OCI-LY1 (cell line): ENCODE measurements at regions not wholly inside any gene's neighbourhood (a gene's known extent, or its start where the extent isn't known, plus 50 kb on each side); places are given as distances from the start of the nearest gene placed in this dataset.

Experiments used
- H2AFZ ChIP-seq: fragments of 200-600 bp; sonication (generic), shearing (Covaris generic); 2 replicates; pipeline ENCODE4 v1.6.0; 2014; ENCODE audit warnings: antibody characterized with exemption, mild to moderate bottlenecking, low read length
- H3F3A ChIP-seq: fragments of 200-600 bp; sonication (generic), shearing (Covaris generic); 2 replicates; pipeline ENCODE4 v1.6.0; 2014; ENCODE audit warnings: mild to moderate bottlenecking, antibody characterized with exemption, low read length, moderate library complexity; ENCODE audit not compliant: insufficient read depth
- H3K27ac ChIP-seq: fragments of 200-600 bp; sonication (generic); 2 replicates; pipeline ENCODE4 v1.5.1; 2014; ENCODE audit warnings: low read length, mixed run types, mild to moderate bottlenecking, low read depth; ENCODE audit not compliant: poor library complexity, severe bottlenecking
- H3K27me3 ChIP-seq: fragments of 200-600 bp; sonication (generic); 2 replicates; pipeline ENCODE4 v1.6.0; 2014; ENCODE audit warnings: antibody characterized with exemption, mild to moderate bottlenecking, low read length, moderate library complexity; ENCODE audit not compliant: insufficient read depth
- H3K36me3 ChIP-seq: fragments of 200-600 bp; sonication (generic); 2 replicates; pipeline ENCODE4 v1.6.1; 2014; ENCODE audit warnings: mild to moderate bottlenecking, antibody characterized with exemption, low read length, moderate library complexity, mixed read lengths; ENCODE audit not compliant: insufficient read depth
- H3K4me1 ChIP-seq: fragments of 200-600 bp; sonication (generic); 2 replicates; pipeline ENCODE4 v1.5.1; 2014; ENCODE audit warnings: mild to moderate bottlenecking, low read length, moderate library complexity; ENCODE audit not compliant: insufficient read depth, severe bottlenecking
- H3K4me2 ChIP-seq: fragments of 200-600 bp; sonication (generic), shearing (Covaris generic); 2 replicates; pipeline ENCODE4 v1.6.1; 2014; ENCODE audit warnings: low read length
- H3K4me3 ChIP-seq: fragments of 200-600 bp; sonication (generic); 2 replicates; pipeline ENCODE4 v1.5.1; 2014; ENCODE audit warnings: low read length, low read depth, mild to moderate bottlenecking, mixed read lengths; ENCODE audit not compliant: poor library complexity, severe bottlenecking
- H3K79me2 ChIP-seq: fragments of 200-600 bp; shearing (Covaris generic); 2 replicates; pipeline ENCODE4 v1.6.1; 2016; ENCODE audit warnings: mixed run types, low read length, mixed read lengths; ENCODE audit not compliant: insufficient read depth
- H3K9ac ChIP-seq: fragments of 200-600 bp; sonication (generic), shearing (Covaris generic); 2 replicates; pipeline ENCODE4 v1.6.1; 2014; ENCODE audit warnings: mild to moderate bottlenecking, low read length, mixed read lengths
- H3K9me2 ChIP-seq: fragments of 200-600 bp; sonication (generic), shearing (Covaris generic); 2 replicates; pipeline ENCODE4 v1.6.1; 2014; ENCODE audit warnings: low read depth, mild to moderate bottlenecking, low read length, mixed read lengths
- H3K9me3 ChIP-seq: fragments of 200-600 bp; shearing (Covaris generic); 2 replicates; pipeline ENCODE4 v1.6.1; 2014; ENCODE audit warnings: low read length, mixed read lengths
- H4K20me1 ChIP-seq: fragments of 200-600 bp; sonication (generic), shearing (Covaris generic); 2 replicates; pipeline ENCODE4 v1.6.0; 2016; ENCODE audit warnings: mild to moderate bottlenecking, low read length; ENCODE audit not compliant: insufficient read depth
- CTCF ChIP-seq: fragments of 200-600 bp; sonication (generic), shearing (Covaris generic); IDR thresholded peaks from 2 replicates; pipeline ENCODE4 v1.5.1; 2017; ENCODE audit warnings: mild to moderate bottlenecking, antibody characterized with exemption, low read length, moderate library complexity, mixed read lengths
- EZH2 ChIP-seq: fragments of 200-600 bp; sonication (generic), shearing (Covaris generic); IDR thresholded peaks from 2 replicates; pipeline ENCODE4 v1.8.0; 2017; ENCODE audit warnings: borderline replicate concordance, mixed run types, mild to moderate bottlenecking, antibody characterized with exemption, low read length, moderate library complexity, mixed read lengths

DNA sequence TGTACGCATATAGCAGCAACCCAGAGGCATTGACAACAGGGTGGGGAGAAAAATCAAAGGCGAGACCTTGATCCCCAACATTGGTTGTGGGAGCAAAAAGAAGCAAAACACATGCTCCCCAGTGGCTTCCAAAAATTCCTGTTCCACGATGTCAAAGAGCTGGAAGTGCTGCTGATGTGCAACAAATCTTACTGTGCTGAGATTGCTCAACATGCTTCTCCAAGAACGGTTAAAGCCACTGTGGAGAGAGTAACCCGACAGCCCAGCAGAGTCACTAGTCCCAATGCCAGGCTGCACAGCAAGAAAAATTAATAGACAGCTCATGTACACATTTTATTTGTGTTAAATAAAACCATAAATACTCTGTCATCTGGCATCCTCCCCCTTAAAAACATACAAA lies 179.9 kb upstream of the PFN2 start:
- H3F3A ChIP-seq, result no peaks in the 10 kb centered on the region
- no peak overlapping the region for H3K4me2 ChIP-seq
- H3K9me2 ChIP-seq, result no peaks in the 10 kb centered on the region
- TF ChIP-seq CTCF, result no peak
- H3K27me3 ChIP-seq, result no peaks in the 10 kb centered on the region
- no peaks in the 10 kb centered on the region for H4K20me1 ChIP-seq
- no peak overlapping the region for H3K9ac ChIP-seq
- H3K4me1 ChIP-seq, result no peaks in the 10 kb centered on the region
- no peak overlapping the region for H3K4me3 ChIP-seq
- no peaks in the 10 kb centered on the region for H3K9me3 ChIP-seq
- no peaks in the 10 kb centered on the region for H3K36me3 ChIP-seq
- H2AFZ ChIP-seq, result no peak overlapping the region
- no peak overlapping the region for H3K27ac ChIP-seq
- H3K79me2 ChIP-seq, result no peaks in the 10 kb centered on the region

DNA sequence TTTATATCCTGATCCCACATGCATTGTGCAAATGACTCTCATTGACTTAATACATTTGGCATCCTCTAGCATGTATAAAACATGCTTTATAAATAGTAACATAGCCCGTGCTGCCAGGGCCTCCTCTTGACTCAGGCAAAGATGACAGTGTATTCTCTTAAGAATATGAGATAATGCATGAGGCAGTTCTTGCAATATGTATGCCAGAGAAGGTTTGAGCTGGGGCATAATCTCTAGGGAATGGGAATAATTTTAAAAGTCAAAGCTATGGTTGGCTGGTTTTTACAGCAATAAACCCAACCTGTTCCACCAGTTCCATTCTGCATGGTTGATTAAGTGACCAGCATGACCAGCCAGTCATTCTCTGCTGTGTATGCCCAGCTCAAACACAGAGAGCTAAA lies 179.0 kb upstream of the PFN2 start:
- Histone ChIP-seq H3K36me3 (no peaks in the 10 kb centered on the region), H3K4me2 (no peak overlapping the region), H3K4me3 (no peak overlapping the region), H3K4me1 (no peaks in the 10 kb centered on the region), H3K9me3 (no peaks in the 10 kb centered on the region), H3F3A (no peaks in the 10 kb centered on the region), H4K20me1 (no peaks in the 10 kb centered on the region), H3K27ac (no peak overlapping the region), H3K9ac (no peak overlapping the region), H3K79me2 (no peaks in the 10 kb centered on the region), H3K9me2 (no peaks in the 10 kb centered on the region), H3K27me3 (no peaks in the 10 kb centered on the region), H2AFZ (no peak overlapping the region)
- TF ChIP-seq EZH2 (no peak), CTCF (no peak)

DNA sequence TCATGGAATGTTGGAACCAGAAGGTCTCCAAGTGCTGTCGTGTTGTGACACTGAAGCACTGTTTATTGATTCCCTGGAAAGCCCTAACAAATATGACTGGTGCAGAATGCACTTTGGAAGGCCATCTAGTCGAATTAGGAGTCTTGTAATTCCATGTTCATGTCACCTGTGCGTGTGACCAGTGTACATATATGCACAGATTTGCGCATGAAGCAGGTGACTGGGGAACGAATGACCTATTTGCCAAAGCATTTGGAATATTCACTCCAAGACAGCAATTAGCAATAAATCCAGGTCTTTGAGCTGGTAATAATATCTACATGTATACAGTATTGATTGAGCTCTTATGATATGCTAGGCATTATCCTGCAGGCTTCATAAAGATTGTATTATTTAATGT lies 177.5 kb upstream of the PFN2 start:
- no peak overlapping the region for H3K4me3 ChIP-seq
- H3K4me2 ChIP-seq, result no peak overlapping the region
- H4K20me1 ChIP-seq, result no peaks in the 10 kb centered on the region
- no peaks in the 10 kb centered on the region for H3K9me3 ChIP-seq
- TF ChIP-seq CTCF, result no peak
- no peak for TF ChIP-seq EZH2
- H3F3A ChIP-seq, result no peaks in the 10 kb centered on the region
- no peaks in the 10 kb centered on the region for H3K79me2 ChIP-seq
- no peaks in the 10 kb centered on the region for H3K4me1 ChIP-seq
- no peaks in the 10 kb centered on the region for H3K36me3 ChIP-seq
- H3K27me3 ChIP-seq, result no peaks in the 10 kb centered on the region
- no peak overlapping the region for H3K27ac ChIP-seq
- no peak overlapping the region for H3K9ac ChIP-seq
- H2AFZ ChIP-seq, result no peak overlapping the region
- no peaks in the 10 kb centered on the region for H3K9me2 ChIP-seq
